Esophagus (tissue), 2 donors: ENCODE measurements at regions not wholly inside any gene's neighbourhood (a gene's known extent, or its start where the extent isn't known, plus 50 kb on each side); places are given as distances from the start of the nearest gene placed in this dataset.

Experiments used
- H3K27ac ChIP-seq, 2 donors: one replicate each; pipeline ENCODE4 v1.5.1; 2013; ENCODE audit warnings: low read depth in 2 of 2, mild to moderate bottlenecking in 2 of 2, inconsistent platforms in 1 of 2, low read length in 1 of 2, moderate library complexity in 1 of 2
- H3K27me3 ChIP-seq, 2 donors: one replicate each; pipeline ENCODE4 v1.6.1; 2013; ENCODE audit warnings: low read length in 2 of 2, control low read depth in 1 of 2, mild to moderate bottlenecking in 1 of 2; ENCODE audit not compliant: insufficient read depth in 2 of 2, control insufficient read depth in 1 of 2
- H3K36me3 ChIP-seq, 2 donors: one replicate each; pipeline ENCODE4 v1.6.1; 2013; ENCODE audit warnings: low read length in 1 of 2; ENCODE audit not compliant: control insufficient read depth in 2 of 2, insufficient read depth in 2 of 2
- H3K4me1 ChIP-seq, 2 donors: one replicate each; pipeline ENCODE4 v1.6.1; 2013; ENCODE audit warnings: low read length in 1 of 2; ENCODE audit not compliant: control insufficient read depth in 2 of 2, insufficient read depth in 2 of 2
- H3K4me3 ChIP-seq, 2 donors: one replicate each; pipeline ENCODE4 v1.5.1; 2013; ENCODE audit warnings: low read length in 2 of 2, mild to moderate bottlenecking in 2 of 2, low read depth in 1 of 2, moderate library complexity in 1 of 2
- H3K9me3 ChIP-seq, 2 donors: one replicate each; pipeline ENCODE4 v1.6.1; 2013; ENCODE audit warnings: mild to moderate bottlenecking in 2 of 2, low read depth in 1 of 2, low read length in 1 of 2, moderate library complexity in 1 of 2; ENCODE audit not compliant: control insufficient read depth in 2 of 2, insufficient read depth in 1 of 2
- WGBS, 2 donors: extraction: QIAGEN DNeasy Blood & Tissue Kit; methylation state at CpG; one replicate each; pipeline ENCODE4 v1.1.7; 2013; 5-methylcytosine and 5-hydroxymethylcytosine counted together
- donor health status: healthy with polysubstance abuse.
- donor health status: Bipolar disorder and iron deficiency.

DNA sequence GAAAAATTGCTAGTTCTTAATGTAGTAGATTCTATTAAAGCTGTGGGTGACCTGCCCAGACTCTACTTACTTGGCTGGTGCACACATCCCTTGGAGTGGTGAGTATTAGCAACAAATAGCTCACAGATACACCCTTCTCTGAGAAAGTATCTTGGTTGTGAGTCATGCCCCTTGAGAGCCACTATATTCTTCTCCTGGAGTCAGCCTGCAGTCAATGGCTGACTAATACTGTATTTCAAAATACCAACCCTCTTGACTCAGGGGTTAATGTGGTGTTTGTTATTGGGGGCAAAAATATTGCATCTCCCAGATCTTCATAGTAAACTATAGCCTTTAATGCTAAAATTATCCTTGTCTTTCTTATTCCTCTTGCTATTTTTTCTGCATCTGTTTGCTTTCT is 354.9 kb downstream of the BMPER start:
- Histone ChIP-seq H3K36me3 (no peaks in the 10 kb centered on the region), H3K9me3 (no peaks in the 10 kb centered on the region), H3K4me3 (no peak overlapping the region), H3K4me1 (no peaks in the 10 kb centered on the region), H3K27me3 (no peaks in the 10 kb centered on the region), H3K27ac (no peak overlapping the region)

DNA sequence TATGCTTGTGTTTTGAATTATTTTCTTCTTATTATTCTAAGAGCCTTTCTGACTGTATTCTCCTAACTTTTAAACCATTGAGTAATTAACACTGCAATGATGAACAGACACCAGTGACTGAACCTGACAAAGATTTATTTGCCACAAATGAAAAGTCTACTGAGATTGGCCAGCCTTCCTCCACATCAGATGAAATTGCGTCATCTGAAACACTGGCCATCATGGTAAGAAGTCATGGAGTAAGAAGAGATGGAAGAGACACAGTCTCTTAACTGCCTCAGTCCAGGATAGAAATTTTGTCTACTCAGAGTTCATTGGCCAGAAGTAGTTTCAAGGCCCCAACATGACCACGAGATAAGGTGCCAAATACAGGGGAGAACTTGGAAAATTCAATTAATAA is 357.8 kb downstream of the BMPER start:
- Histone ChIP-seq H3K9me3 (no peaks in the 10 kb centered on the region), H3K4me1 (no peaks in the 10 kb centered on the region), H3K27ac (no peak overlapping the region), H3K36me3 (no peaks in the 10 kb centered on the region), H3K4me3 (no peak overlapping the region), H3K27me3 (no peaks in the 10 kb centered on the region)
- WGBS, 2 donors, result 60 to 83% methylated on average over 2 of the region's 2 CpGs

DNA sequence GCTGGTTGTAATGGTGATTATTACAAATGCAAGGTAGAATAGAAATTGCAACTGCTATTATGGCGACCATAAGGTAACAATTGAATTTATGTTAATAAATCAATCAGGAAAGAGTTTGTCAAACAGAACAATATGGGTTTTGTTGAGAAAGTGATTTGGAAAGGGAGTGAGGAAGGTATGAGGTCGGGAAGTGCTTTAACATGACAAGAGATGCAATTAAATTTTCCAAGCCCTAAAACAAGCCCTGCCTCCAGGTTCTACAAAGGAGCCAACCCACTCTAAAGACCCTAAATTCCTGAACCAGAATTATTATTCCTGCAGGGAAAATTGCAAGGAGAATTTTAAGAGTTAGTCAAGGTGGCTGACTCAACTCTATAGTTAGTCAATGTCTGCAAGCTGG is 363.7 kb downstream of the BMPER start:
- Histone ChIP-seq H3K36me3 (no peaks in the 10 kb centered on the region), H3K4me3 (no peak overlapping the region), H3K4me1 (no peaks in the 10 kb centered on the region), H3K9me3 (no peaks in the 10 kb centered on the region), H3K27me3 (no peaks in the 10 kb centered on the region), H3K27ac (no peak overlapping the region)
- 48 to 53% methylated on average over 2 of the region's 2 CpGs for WGBS, 2 donors

DNA sequence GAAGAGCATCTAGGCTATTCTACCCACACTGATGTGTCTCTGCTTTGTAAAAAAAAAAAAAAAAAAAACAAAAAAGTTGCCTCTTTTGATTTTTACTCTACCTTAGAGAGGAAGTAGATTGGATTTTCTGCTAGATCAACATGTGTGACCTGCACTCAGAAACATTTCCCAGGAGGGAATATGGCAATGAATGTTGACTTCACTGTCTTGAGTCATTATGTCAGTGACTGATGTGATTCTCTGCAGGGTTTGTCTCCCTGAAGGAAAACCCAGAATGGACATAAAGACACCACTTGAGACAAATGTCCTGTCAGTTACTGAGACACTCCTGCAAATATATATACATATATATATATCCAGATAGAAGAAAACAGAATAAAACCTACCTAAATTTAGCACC is 370.3 kb downstream of the BMPER start:
- Histone ChIP-seq H3K4me3 (no peak overlapping the region), H3K27me3 (no peaks in the 10 kb centered on the region), H3K27ac (no peak overlapping the region), H3K9me3 (no peaks in the 10 kb centered on the region), H3K36me3 (no peaks in the 10 kb centered on the region), H3K4me1 (no peaks in the 10 kb centered on the region)

DNA sequence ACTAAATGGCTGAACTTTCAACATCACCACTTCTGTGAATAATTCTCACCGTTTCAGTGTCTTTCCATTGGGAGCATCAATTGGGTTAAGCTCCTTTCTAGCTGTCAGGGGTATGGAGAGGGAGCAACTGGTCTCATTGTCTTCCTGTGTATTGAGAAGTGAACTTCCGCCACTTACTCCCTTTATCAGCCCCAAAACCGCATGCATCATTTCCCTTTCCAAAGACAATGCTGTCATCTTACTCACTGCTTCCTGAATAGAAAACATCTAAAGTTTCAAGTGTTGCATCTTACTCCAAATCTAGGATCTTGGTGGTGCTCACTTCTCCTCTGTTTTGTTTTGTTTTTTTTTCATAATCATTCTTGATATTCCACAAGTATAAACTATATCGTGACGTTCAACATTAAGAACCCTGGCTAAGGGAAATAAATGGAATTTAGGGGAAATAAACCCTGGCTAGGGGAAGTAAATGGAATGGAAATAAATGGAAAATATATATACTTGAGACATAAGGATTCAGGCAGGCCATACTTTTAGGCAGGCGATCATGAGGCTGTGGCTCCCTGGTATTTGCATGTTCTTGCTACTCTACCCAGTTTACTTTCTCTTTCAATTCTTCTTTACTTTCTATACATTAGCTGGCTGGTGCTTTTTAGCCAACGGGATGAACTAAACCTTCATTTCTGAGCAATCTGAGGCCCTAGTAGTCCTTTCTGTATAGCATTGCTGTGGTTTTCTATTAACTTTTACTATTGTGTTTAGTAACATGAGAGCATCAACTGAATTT is 371.9 kb downstream of the BMPER start:
- Histone ChIP-seq H3K27me3 (no peaks in the 10 kb centered on the region), H3K36me3 (no peaks in the 10 kb centered on the region)
- WGBS, 2 donors, result 75% methylated on average over 7 of the region's 7 CpGs

DNA sequence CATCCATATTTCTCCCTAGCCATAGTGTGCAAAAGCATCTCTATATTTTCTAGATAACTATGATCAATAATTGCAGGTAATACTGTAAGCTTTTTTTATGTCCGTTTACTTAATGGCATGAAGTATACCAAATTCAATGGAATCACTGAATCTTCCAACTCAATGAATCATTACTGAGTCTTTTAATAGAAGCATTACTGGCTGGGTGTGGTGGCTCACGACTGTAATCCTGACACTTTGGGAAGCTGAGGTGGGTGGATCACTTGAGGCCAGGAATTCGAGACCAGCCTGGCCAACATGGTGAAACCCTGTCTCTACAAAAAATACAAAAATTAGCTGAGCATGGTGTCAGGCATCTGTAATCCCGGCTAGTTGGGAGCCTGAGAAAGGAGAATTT is 372.5 kb downstream of the BMPER start:
- H3K27me3 ChIP-seq, result no peaks in the 10 kb centered on the region

More for the DNA sequence above, 371.9 kb downstream of the BMPER start:
- H3K27ac ChIP-seq, result no peak overlapping the region
- H3K4me1 ChIP-seq, result no peaks in the 10 kb centered on the region
- H3K9me3 ChIP-seq, result no peaks in the 10 kb centered on the region
- no peak overlapping the region for H3K4me3 ChIP-seq

DNA sequence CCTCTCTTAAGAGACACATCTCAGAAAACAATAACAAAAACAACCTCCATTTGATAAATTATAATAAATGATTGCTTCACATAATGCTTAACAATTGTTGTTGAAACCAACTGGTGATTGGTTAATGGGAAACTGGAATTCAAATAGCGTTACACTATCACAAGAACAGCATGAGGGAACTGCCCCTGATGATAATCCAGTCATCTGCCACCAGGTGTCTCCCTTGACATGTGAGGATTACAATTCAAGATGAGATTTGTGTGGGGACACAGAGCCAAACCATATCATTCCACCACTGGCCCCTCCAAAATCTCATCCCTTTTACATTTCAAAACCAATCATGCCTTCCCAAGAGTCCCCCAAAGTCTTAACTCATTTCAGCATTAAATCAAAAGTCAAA is 375.9 kb downstream of the BMPER start:
- 90 to 94% methylated on average over 1 of the region's 1 CpG for WGBS, 2 donors
- H3K27me3 ChIP-seq, result no peaks in the 10 kb centered on the region
- H3K4me3 ChIP-seq, result no peak overlapping the region
- no peaks in the 10 kb centered on the region for H3K36me3 ChIP-seq
- no peaks in the 10 kb centered on the region for H3K4me1 ChIP-seq
- no peak overlapping the region for H3K27ac ChIP-seq
- no peaks in the 10 kb centered on the region for H3K9me3 ChIP-seq

More for the DNA sequence above, 372.5 kb downstream of the BMPER start:
- Histone ChIP-seq H3K4me3 (no peak overlapping the region), H3K27ac (no peak overlapping the region), H3K4me1 (no peaks in the 10 kb centered on the region), H3K36me3 (no peaks in the 10 kb centered on the region), H3K9me3 (no peaks in the 10 kb centered on the region)
- WGBS, 2 donors, result 69 to 71% methylated on average over 4 of the region's 4 CpGs

DNA sequence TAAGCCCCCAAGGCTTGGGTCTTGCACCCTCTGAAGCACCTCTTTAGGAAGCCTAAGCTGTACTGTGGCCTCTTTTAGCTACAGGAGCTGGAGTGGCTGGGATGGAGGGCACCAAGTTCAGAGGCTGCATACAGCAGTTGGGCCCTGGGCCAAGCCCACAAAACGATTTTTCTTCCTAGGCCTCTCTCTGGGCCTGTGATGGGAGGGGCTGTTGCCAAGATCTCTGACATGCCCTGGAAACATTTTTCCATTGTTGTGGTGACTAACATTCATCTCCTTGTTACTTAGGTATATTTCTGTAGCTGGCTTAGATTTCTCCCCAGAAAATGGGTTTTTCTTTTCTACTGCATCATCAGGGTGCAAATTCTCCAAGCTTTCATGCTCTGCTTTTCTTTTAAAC is 375.7 kb upstream of the NPSR1 start:
- no peak overlapping the region for H3K4me3 ChIP-seq
- H3K27me3 ChIP-seq, result no peaks in the 10 kb centered on the region
- no peaks in the 10 kb centered on the region for H3K4me1 ChIP-seq
- WGBS, 2 donors, result 10 to 27% methylated on average over 1 of the region's 1 CpG
- no peaks in the 10 kb centered on the region for H3K36me3 ChIP-seq
- H3K9me3 ChIP-seq, result no peaks in the 10 kb centered on the region
- no peak overlapping the region for H3K27ac ChIP-seq

DNA sequence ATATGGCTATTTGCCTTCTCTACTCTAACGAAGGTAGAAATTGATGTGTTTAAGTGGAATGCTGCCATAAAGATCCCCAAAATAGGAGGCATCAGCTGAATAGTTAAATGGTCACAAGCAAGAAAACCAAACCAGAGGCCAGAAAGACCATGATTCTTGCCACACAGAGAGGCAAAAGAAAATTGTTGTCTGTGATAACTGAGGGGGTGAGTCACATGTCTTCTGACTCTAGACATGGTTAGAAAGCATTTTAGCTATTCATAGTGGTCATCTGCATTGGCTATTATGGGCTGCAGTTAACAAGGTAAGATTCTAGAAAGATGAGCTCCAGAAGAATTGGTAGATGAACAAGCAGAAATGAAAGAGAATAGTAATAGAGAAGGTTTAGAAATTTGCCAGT is 361.4 kb upstream of the NPSR1 start:
- 50 to 56% methylated on average over 1 of the region's 1 CpG for WGBS, 2 donors
- Histone ChIP-seq H3K36me3 (no peaks in the 10 kb centered on the region), H3K4me1 (no peaks in the 10 kb centered on the region), H3K27me3 (no peaks in the 10 kb centered on the region), H3K9me3 (no peaks in the 10 kb centered on the region), H3K27ac (no peak overlapping the region), H3K4me3 (no peak overlapping the region)

DNA sequence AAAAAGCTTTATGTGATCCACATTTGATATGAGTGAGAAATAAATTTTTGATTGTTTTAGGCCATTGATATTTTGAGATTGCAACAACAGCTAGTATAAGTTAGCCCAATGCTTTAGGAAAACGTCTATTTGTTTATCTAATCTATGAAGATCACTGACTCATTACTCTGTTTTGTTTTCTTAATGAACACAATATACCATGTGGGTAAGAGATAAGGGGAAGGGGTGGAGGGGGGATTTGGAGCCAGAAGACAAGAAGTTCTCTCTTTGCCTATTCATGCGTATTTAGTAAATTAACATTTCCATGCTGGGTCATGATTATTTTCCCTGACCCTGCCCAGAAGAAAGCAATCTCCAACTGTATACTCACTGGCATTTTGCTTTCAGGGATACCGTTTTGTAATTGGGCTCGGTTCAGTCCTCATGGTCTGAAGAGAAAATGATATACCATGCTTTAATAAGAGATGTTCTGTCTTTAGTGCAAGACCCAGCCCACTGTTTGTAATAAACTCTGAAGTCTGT is 359.5 kb upstream of the NPSR1 start:
- no peaks in the 10 kb centered on the region for H3K27me3 ChIP-seq
- H3K9me3 ChIP-seq, result no peaks in the 10 kb centered on the region
- 53 to 59% methylated on average over 4 of the region's 4 CpGs for WGBS, 2 donors
- no peaks in the 10 kb centered on the region for H3K4me1 ChIP-seq
- H3K36me3 ChIP-seq, result no peaks in the 10 kb centered on the region
- H3K27ac ChIP-seq, result no peak overlapping the region
- no peak overlapping the region for H3K4me3 ChIP-seq
